ENCODE measurements at regions not wholly inside any gene's neighbourhood (a gene's known extent, or its start where the extent isn't known, plus 50 kb on each side); places are given as distances from the start of the nearest gene placed in this dataset.

- TF ChIP-seq, protein P1, sequence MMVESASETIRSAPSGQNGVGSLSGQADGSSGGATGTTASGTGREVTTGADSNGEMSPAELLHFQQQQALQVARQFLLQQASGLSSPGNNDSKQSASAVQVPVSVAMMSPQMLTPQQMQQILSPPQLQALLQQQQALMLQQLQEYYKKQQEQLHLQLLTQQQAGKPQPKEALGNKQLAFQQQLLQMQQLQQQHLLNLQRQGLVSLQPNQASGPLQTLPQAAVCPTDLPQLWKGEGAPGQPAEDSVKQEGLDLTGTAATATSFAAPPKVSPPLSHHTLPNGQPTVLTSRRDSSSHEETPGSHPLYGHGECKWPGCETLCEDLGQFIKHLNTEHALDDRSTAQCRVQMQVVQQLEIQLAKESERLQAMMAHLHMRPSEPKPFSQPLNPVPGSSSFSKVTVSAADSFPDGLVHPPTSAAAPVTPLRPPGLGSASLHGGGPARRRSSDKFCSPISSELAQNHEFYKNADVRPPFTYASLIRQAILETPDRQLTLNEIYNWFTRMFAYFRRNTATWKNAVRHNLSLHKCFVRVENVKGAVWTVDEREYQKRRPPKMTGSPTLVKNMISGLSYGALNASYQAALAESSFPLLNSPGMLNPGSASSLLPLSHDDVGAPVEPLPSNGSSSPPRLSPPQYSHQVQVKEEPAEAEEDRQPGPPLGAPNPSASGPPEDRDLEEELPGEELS (CRISPR knock-in tag; IDR thresholded peaks at IDR 0.05) = no peak
- no peak for TF ChIP-seq NFYB (CRISPR knock-in tag; conservative IDR thresholded peaks at IDR 0.05; ENCODE audit: low read depth)
These were observed 101.6 kb downstream of the SLC25A46 start (continued) for GRCh38 chr5:110840347-110840960.

DNA sequence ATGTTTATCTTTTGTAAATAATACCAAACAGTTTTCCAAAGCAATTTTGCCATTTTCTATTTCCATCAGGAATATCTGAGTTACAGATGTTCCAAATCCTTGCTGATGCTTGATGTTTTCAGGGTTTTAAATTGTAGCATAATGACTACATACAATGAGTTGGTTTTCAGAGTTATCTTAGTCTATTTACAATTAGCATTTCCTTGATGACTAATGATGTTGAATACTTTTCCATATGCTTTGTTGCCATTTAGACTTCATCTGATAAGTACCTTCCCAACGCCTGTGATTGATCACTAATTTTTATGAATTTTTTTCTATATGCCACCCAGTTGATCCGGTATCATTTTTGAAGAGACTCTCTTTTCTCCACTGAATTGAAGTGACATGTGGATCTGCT, 102.3 kb downstream of the SLC25A46 start:
- H3K4me3 Mint-ChIP-seq = no peak overlapping the region
- no peak for ATAC-seq
- H3K36me3 Mint-ChIP-seq = no peaks in the 10 kb centered on the region
- H3K27ac Mint-ChIP-seq = no peak overlapping the region
- no peak for DNase-seq (ENCODE audit: low spot score)
- no peaks in the 10 kb centered on the region; the same call in 1 of the 2 replicates for H3K27me3 Mint-ChIP-seq (ENCODE audit: low read depth)
- no peaks in the 10 kb centered on the region for H3K9me3 Mint-ChIP-seq
- H3K4me1 Mint-ChIP-seq = no peaks in the 10 kb centered on the region
- ChIA-PET CTCF (interaction anchor here (0.7 kb wide), 1 partner anchor 24 kb away, joined by 3 read pairs; no protein-coding TSS in a partner anchor), POLR2A (no interaction called here)
- no peak for TF ChIP-seq E2F4 (CRISPR knock-in tag; IDR thresholded peaks at IDR 0.05; ENCODE audit: borderline replicate concordance, low read depth)
- TF ChIP-seq KAT7 (CRISPR knock-in tag; IDR thresholded peaks at IDR 0.05; ENCODE audit: borderline replicate concordance) = no peak
- no peak for TF ChIP-seq ZNF423 (CRISPR knock-in tag; IDR thresholded peaks at IDR 0.05)
- TF ChIP-seq MAX (CRISPR knock-in tag; IDR thresholded peaks at IDR 0.05) = no peak
- no peak for TF ChIP-seq NR2C2 (CRISPR knock-in tag; IDR thresholded peaks at IDR 0.05)
- TF ChIP-seq, protein P2, sequence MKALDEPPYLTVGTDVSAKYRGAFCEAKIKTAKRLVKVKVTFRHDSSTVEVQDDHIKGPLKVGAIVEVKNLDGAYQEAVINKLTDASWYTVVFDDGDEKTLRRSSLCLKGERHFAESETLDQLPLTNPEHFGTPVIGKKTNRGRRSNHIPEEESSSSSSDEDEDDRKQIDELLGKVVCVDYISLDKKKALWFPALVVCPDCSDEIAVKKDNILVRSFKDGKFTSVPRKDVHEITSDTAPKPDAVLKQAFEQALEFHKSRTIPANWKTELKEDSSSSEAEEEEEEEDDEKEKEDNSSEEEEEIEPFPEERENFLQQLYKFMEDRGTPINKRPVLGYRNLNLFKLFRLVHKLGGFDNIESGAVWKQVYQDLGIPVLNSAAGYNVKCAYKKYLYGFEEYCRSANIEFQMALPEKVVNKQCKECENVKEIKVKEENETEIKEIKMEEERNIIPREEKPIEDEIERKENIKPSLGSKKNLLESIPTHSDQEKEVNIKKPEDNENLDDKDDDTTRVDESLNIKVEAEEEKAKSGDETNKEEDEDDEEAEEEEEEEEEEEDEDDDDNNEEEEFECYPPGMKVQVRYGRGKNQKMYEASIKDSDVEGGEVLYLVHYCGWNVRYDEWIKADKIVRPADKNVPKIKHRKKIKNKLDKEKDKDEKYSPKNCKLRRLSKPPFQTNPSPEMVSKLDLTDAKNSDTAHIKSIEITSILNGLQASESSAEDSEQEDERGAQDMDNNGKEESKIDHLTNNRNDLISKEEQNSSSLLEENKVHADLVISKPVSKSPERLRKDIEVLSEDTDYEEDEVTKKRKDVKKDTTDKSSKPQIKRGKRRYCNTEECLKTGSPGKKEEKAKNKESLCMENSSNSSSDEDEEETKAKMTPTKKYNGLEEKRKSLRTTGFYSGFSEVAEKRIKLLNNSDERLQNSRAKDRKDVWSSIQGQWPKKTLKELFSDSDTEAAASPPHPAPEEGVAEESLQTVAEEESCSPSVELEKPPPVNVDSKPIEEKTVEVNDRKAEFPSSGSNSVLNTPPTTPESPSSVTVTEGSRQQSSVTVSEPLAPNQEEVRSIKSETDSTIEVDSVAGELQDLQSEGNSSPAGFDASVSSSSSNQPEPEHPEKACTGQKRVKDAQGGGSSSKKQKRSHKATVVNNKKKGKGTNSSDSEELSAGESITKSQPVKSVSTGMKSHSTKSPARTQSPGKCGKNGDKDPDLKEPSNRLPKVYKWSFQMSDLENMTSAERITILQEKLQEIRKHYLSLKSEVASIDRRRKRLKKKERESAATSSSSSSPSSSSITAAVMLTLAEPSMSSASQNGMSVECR (CRISPR knock-in tag; IDR thresholded peaks at IDR 0.05; ENCODE audit: borderline replicate concordance) = no peak
- TF ChIP-seq GRHL2 (CRISPR knock-in tag; IDR thresholded peaks at IDR 0.05; ENCODE audit: insufficient replicate concordance, severe bottlenecking) = no peak
- TF ChIP-seq USF2 (CRISPR knock-in tag; IDR thresholded peaks at IDR 0.05) = no peak
- TF ChIP-seq ZNF317 (CRISPR knock-in tag; IDR thresholded peaks at IDR 0.05; ENCODE audit: borderline replicate concordance, low read depth) = no peak
- TF ChIP-seq ZSCAN18 (CRISPR knock-in tag; IDR thresholded peaks at IDR 0.05) = no peak
- TF ChIP-seq ZNF281 (CRISPR knock-in tag; IDR thresholded peaks at IDR 0.05) = no peak
- TF ChIP-seq CDX4 (CRISPR knock-in tag; IDR thresholded peaks at IDR 0.05; ENCODE audit: borderline replicate concordance) = no peak
- TF ChIP-seq ZBTB43 (CRISPR knock-in tag; IDR thresholded peaks at IDR 0.05) = no peak
- TF ChIP-seq, protein P3, sequence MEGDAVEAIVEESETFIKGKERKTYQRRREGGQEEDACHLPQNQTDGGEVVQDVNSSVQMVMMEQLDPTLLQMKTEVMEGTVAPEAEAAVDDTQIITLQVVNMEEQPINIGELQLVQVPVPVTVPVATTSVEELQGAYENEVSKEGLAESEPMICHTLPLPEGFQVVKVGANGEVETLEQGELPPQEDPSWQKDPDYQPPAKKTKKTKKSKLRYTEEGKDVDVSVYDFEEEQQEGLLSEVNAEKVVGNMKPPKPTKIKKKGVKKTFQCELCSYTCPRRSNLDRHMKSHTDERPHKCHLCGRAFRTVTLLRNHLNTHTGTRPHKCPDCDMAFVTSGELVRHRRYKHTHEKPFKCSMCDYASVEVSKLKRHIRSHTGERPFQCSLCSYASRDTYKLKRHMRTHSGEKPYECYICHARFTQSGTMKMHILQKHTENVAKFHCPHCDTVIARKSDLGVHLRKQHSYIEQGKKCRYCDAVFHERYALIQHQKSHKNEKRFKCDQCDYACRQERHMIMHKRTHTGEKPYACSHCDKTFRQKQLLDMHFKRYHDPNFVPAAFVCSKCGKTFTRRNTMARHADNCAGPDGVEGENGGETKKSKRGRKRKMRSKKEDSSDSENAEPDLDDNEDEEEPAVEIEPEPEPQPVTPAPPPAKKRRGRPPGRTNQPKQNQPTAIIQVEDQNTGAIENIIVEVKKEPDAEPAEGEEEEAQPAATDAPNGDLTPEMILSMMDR (IDR thresholded peaks at IDR 0.05) = no peak
- no peak for TF ChIP-seq OVOL2 (CRISPR knock-in tag; IDR thresholded peaks at IDR 0.05; ENCODE audit: borderline replicate concordance)
